ENCODE measurements at regions not wholly inside any gene's neighbourhood (a gene's known extent, or its start where the extent isn't known, plus 50 kb on each side); places are given as distances from the start of the nearest gene placed in this dataset.
"Not testable (repeated sequence)": the region's sequence is repeated elsewhere in the genome, so short reads cannot be mapped to it uniquely, and the experiment has no call there.

GRCh38 chr16:52316241-52316640 lies 230.7 kb downstream of the TOX3 start:
- intact Hi-C loops (cut with DNase I) = no loop called here
- DNase-seq (ENCODE audit: low spot score) = no peak

GRCh38 chr16:52312716-52313115 lies 234.2 kb downstream of the TOX3 start:
- no peak for DNase-seq (ENCODE audit: low spot score)
- intact Hi-C loops (cut with DNase I) = no loop called here

GRCh38 chr16:52309446-52310416 lies 237.2 kb downstream of the TOX3 start:
- no peak for DNase-seq (ENCODE audit: low spot score)
- intact Hi-C loops (cut with DNase I) = no loop called here

DNA sequence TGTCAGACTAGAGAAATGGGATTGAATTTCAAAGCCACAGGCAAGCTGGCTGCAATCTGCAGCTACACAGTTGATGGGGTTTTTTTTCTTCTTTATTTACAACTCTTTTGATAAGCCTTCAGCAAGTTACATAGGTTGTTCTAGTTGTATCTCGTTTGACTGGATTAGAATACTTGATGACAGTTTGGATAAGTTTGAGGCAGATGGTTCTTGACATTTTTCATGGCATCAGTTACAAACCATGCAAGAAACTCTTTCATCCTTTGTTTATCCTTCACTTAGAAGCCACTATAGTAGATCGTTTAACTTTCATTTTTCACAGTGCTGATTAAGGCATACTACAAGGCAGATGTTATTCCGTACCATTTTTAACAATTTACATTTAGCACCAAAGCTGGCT lies 238.9 kb downstream of the TOX3 start:
- DNase-seq (ENCODE audit: low spot score) = no peak
- intact Hi-C loops (cut with DNase I) = no loop called here

DNA sequence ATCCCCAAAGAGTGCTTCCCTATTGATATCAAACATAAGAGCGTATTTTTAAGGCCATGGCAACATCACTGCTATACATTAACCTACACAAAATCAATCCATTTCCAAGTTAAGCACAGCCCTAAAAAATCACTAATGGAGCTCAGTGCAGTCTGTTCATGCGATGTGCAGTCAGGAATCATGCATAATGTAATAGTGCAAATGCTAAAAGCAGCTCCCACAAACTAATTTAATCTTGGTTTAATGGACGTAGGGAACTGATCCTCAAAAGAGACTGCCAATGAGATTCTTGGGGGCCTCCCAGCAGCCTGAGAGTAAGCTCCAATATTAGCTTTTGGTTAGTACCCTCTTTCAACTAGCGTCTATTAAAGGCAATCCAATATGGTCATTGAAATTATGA lies 245.9 kb downstream of the TOX3 start:
- intact Hi-C loops (cut with DNase I) = no loop called here
- no peak for DNase-seq (ENCODE audit: low spot score)

DNA sequence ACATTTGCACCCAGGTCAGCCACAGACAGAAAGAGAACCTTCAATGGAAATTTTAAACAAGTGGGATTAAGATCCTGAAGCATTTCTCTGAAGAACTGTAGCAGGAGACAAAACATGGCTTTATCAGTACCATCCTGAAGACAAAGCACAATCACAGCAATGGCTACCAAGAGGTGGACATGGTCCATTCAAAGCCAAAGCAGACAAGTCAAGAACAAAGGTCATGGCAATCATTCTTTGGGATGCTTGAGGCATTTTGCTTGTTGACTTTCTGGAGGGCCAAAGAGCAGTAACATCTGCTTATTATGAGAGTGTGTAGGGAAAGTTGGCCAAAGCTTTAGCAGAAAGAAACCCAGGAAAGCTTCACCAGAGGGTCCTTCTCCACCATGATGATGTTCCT lies 248.2 kb downstream of the TOX3 start:
- no peak for DNase-seq (ENCODE audit: low spot score)
- intact Hi-C loops (cut with DNase I) = no loop called here

DNA sequence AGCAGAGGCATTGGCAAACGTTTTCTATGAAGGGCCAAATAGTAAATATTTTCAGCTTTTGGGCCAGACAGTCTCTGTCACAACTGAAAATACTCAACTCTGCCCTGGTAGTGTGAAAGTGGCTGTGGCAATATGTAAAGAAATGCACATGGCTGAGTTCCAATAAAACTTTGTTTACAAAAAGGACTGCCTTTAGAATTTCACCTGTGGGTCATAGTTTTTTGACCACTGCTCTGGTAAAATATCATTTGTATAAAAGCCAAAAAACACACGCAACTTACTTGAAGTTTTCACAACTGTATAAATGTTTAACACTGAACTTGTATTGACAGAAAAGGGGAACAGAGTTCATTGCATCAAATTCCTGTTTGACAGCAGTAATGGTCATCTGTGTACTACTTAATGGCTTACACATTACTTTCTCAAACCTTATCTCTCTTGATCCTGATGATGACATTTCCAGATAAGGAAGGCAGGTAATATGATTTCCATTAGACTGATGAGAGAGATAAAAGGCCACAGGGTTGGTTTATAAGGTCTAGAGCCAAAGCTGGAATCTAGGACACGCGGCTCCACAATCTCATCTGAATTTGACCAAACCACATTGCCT lies 250.1 kb downstream of the TOX3 start:
- intact Hi-C loops (cut with DNase I); DNase-seq (ENCODE audit: low spot score): not testable (repeated sequence)

GRCh38 chr16:52296076-52296475 lies 250.9 kb downstream of the TOX3 start:
- intact Hi-C loops (cut with DNase I) = no loop called here
- no peak for DNase-seq (ENCODE audit: low spot score)

GRCh38 chr16:52294660-52295059 lies 252.3 kb downstream of the TOX3 start:
- intact Hi-C loops (cut with DNase I) = no loop called here
- DNase-seq (ENCODE audit: low spot score) = no peak

DNA sequence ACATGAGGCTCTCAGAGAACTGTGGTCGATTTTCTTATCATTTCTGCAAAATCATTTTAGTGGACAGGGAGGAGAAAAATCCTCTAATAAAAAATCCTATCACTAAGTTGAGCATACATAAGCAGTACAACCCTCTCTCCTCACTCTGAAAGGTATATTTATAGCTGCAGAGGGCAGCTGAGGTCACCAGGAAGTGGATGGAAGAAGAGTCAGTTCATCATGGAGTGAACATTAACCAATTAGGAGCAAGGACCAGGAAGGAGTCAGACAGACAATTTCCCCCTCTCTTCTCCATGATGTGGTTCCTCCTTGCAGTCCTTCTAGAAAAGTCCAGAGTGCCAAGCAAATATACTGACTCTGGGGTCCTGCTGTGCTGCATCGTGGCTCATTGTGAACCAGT lies 253.7 kb downstream of the TOX3 start:
- DNase-seq (ENCODE audit: low spot score) = no peak
- intact Hi-C loops (cut with DNase I) = no loop called here

- intact Hi-C loops (cut with DNase I) = no loop called here
- DNase-seq (ENCODE audit: low spot score) = no peak
These were observed 263.2 kb downstream of the TOX3 start for GRCh38 chr16:52283584-52284375.

DNA sequence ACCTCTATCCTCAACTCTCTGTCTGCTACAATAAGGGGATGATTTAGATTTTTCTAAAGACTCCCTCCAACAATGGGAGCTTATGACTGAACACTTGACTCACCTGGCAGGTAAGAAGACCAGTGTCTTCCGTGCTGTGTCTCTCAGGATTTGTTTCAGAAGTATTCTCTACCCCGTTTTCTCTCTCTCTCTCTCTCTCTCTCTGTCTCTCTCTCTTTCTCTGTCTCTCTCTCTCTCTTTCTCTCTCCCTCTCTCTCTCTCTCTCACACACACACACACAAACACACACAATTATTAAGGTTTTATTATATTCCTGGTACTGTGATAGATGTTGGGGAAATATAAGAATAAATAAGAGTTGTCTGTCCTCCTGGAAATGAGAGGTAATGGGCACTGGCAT lies 263.9 kb downstream of the TOX3 start:
- intact Hi-C loops (cut with DNase I) = no loop called here
- DNase-seq (ENCODE audit: low spot score) = no peak

GRCh38 chr16:52280086-52280485 lies 266.9 kb downstream of the TOX3 start:
- DNase-seq (ENCODE audit: low spot score) = no peak
- intact Hi-C loops (cut with DNase I) = no loop called here

- DNase-seq (ENCODE audit: low spot score) = no peak
- intact Hi-C loops (cut with DNase I) = no loop called here
These were observed 275.7 kb downstream of the TOX3 start for GRCh38 chr16:52271088-52271750.

GRCh38 chr16:52265446-52265861 lies 281.5 kb downstream of the TOX3 start:
- intact Hi-C loops (cut with DNase I) = loop anchor here in 1 of 2 donors (2.0 kb wide), 1 partner anchor 57 kb away; no protein-coding TSS in a partner anchor

DNA sequence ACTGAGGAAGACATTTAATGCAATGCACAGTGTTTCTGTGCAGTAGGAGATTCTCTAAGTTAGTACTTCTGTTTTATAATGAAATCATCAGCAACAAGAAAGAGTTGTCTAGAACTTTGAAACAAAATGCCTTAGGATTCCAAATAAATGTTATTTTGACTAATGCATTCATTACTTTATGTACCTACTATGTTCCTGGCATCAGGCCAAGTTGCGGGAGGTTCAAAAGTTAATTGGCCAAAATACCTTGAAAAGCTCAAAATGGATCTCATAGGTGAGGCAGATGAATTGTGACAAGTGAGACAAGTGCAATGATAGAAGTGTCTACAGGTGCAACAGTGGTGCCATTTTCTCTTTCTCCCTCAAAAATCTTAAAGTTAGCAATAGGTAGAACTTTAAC lies 289.4 kb downstream of the TOX3 start:
- no peak for DNase-seq (ENCODE audit: low spot score)
- intact Hi-C loops (cut with DNase I) = no loop called here

More at GRCh38 chr16:52265446-52265861, 281.5 kb downstream of the TOX3 start:
- DNase-seq (ENCODE audit: low spot score) = no peak

- intact Hi-C loops (cut with DNase I) = no loop called here
These were observed 290.4 kb downstream of the TOX3 start for GRCh38 chr16:52256310-52257078.

DNA sequence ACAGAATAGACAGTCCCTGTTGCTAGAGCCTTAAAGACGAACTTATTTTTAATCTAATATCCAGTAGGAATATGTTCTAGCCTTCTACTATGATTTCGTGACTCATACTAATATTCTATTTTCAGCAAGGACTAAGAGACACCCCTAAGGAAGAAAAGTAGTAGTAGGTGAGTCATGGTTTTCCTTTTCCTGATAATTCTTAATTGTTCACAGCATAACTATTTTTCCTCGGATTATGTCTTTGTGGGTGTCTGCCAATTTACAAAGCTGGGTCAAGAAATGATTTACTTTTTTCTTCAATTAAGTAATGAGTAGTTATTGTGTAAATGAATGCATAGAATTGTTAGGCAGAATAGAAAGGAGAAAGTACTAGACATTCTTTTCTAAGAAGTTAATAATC lies 292.2 kb downstream of the TOX3 start:
- no peak for DNase-seq (ENCODE audit: low spot score)
- intact Hi-C loops (cut with DNase I) = no loop called here

More at GRCh38 chr16:52256310-52257078, 290.4 kb downstream of the TOX3 start:
- DNase-seq (ENCODE audit: low spot score) = no peak

DNA sequence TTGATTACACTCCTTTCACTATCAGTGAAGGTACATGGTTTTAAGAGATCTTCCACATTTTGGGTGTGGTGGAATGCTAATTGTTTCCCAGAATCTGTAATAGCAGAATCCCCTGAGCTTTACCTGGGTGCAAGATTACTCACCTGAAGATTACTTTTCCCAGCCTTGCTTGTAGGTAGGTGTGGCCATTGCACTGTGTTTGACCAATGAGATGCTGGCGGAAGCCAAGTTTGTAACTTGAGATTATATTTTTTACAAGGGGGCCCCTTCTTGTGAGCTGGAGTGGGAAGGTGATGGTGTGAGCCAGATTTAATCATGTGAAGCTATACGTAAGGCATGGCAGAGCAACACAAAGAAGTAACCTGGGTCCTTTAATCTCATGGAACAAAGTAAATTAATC lies 294.3 kb downstream of the TOX3 start:
- intact Hi-C loops (cut with DNase I) = no loop called here
- DNase-seq (ENCODE audit: low spot score) = no peak
